Neutrophil (primary cell): ENCODE measurements at regions not wholly inside any gene's neighbourhood (a gene's known extent, or its start where the extent isn't known, plus 50 kb on each side); places are given as distances from the start of the nearest gene placed in this dataset.

ENCODE experiments used
- H3K27ac ChIP-seq: fragments of 200-600 bp; sonication (generic); 2 replicates; pipeline ENCODE4 v1.5.1; 2016; ENCODE audit warnings: mild to moderate bottlenecking, moderate library complexity
- H3K27me3 ChIP-seq: fragments of 200-600 bp; sonication (generic); 2 replicates; pipeline ENCODE4 v1.6.0; 2016; ENCODE audit warnings: mild to moderate bottlenecking
- H3K36me3 ChIP-seq: fragments of 200-600 bp; sonication (generic); 2 replicates; pipeline ENCODE4 v1.5.1; 2017
- H3K4me1 ChIP-seq, 2 experiments: fragments of 200-600 bp in 1 of 2; sonication (generic) in 1 of 2; 1 replicate in 1 of 2; 2 replicates in 1 of 2; pipeline versions ENCODE4 v1.5.1 to v1.6.1; 2013 to 2016; ENCODE audit warnings: low read depth in 1 of 2, low read length in 1 of 2, mild to moderate bottlenecking in 1 of 2, moderate library complexity in 1 of 2; ENCODE audit not compliant: control insufficient read depth in 1 of 2, insufficient read depth in 1 of 2
- H3K4me3 ChIP-seq, 2 experiments: fragments of 200-600 bp in 1 of 2; sonication (generic) in 1 of 2; 1 replicate in 1 of 2; 2 replicates in 1 of 2; pipeline ENCODE4 v1.5.1; 2013 to 2016; ENCODE audit warnings: low read depth in 1 of 2, low read length in 1 of 2, mild to moderate bottlenecking in 1 of 2, moderate library complexity in 1 of 2
- H3K9me3 ChIP-seq: fragments of 200-600 bp; sonication (generic); 2 replicates; pipeline ENCODE4 v1.5.1; 2016
- TF ChIP-seq, protein P1 (sequence below): fragments of 200-600 bp; sonication (generic); IDR thresholded peaks from 2 replicates; pipeline ENCODE4 v1.5.1; 2016; ENCODE audit warnings: antibody characterized with exemption

GRCh38 chr7:132030086-132030568, 473.7 kb upstream of the PODXL start:
- H3K27me3 ChIP-seq, result no peaks in the 10 kb centered on the region
- H3K9me3 ChIP-seq, result no peaks in the 10 kb centered on the region
- H3K4me3 ChIP-seq, result no peak overlapping the region
- H3K36me3 ChIP-seq, result no peaks in the 10 kb centered on the region
- H3K27ac ChIP-seq, result no peak overlapping the region
- H3K4me1 ChIP-seq, result no peaks in the 10 kb centered on the region
- TF ChIP-seq, protein P1, sequence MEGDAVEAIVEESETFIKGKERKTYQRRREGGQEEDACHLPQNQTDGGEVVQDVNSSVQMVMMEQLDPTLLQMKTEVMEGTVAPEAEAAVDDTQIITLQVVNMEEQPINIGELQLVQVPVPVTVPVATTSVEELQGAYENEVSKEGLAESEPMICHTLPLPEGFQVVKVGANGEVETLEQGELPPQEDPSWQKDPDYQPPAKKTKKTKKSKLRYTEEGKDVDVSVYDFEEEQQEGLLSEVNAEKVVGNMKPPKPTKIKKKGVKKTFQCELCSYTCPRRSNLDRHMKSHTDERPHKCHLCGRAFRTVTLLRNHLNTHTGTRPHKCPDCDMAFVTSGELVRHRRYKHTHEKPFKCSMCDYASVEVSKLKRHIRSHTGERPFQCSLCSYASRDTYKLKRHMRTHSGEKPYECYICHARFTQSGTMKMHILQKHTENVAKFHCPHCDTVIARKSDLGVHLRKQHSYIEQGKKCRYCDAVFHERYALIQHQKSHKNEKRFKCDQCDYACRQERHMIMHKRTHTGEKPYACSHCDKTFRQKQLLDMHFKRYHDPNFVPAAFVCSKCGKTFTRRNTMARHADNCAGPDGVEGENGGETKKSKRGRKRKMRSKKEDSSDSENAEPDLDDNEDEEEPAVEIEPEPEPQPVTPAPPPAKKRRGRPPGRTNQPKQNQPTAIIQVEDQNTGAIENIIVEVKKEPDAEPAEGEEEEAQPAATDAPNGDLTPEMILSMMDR, result no peak

DNA sequence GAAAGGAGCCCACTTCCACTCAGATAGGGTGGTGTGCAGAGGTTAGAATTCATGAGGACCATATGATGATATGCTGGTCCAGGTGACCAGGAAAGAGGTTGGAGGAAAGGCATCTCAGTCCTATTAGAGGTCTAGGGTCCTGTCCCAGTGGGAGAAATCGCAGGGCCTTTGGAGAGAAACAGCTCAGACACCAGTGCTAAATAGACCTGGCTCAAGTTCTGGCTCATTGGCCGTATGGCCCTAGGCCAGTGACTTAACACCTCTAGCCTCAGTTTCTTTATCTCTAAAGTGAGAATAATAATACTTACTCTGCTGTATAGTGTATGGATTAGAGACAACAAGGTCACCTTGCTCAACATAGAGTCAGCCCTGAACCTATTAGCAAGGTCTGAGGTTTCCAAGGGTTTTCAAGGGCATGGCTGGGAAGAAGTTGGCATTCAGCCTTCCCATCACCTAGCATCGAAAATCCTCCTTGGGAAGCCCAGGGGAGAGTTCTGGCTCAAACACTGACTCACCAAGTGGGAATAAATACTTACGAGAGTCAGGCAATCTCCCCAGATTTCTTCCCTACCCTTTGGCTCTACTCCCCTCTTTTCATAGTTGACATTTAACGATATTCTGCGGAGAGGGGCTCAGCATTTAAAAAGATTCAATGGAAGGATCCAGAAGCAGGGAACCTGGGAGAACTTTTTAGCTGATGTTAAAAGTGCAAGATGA, 473.1 kb upstream of the PODXL start:
- TF ChIP-seq, protein P1, result no peak
- Histone ChIP-seq H3K27me3 (no peaks in the 10 kb centered on the region), H3K36me3 (no peaks in the 10 kb centered on the region), H3K4me3 (no peak overlapping the region), H3K27ac (no peak overlapping the region), H3K4me1 (no peaks in the 10 kb centered on the region), H3K9me3 (no peaks in the 10 kb centered on the region)

DNA sequence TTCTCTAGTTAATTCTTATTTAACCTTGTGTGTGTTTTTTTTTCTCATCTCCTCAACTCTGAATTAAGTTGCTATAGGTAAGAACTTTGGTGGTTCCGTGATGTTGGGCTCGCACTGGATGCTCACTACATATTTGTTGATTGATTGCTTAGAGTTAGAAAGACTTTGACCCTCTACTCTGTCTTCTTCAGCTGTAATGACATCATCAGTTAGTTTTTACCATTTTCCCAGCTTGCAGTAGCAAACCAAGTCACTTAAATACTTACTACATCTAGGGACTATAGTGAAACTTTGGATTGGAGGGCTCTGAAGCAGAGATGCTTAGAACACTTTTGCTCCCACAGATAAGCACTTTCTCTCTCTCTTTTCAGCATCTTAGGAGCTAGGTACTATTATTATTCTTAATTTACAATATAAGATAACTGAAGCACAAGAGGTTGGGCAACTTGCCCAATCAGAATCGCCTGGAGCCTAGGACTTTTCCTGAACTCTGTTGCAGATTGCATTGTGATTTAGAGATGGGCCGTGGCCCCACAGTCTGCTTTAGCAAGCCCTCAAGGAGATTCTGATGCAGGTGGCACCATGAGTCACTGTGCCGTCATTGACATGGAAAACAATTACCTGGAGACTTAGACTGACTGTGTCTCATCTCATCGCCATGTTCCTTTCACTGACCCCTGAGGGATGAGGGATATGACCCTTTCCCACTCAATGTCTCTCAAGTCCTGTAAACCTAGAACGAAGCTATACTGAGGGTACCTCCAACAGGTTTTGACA, 471.9 kb upstream of the PODXL start:
- Histone ChIP-seq H3K36me3 (no peaks in the 10 kb centered on the region), H3K27me3 (no peaks in the 10 kb centered on the region), H3K27ac (no peak overlapping the region), H3K4me1 (no peaks in the 10 kb centered on the region), H3K9me3 (no peaks in the 10 kb centered on the region), H3K4me3 (no peak overlapping the region)
- TF ChIP-seq, protein P1, result no peak

DNA sequence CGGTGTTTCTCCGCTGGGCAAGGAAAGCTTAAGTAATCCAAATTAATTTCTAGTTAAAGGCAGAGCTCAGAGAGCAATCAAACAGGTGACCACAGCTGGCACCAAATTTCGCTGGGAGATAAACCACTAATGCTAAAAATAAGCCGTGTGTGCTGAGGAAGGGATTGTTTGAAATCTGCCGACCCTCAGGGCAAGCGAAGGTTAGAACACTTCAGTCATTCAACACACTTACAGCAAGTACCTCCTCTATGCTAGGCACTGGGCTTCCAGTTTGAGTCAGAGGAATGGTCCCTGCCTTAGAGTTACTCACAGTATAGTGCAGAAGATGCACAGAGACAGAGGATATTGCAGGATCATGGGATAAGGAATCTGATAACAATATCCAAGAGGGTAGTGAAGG, 467.9 kb upstream of the PODXL start:
- Histone ChIP-seq H3K27me3 (no peaks in the 10 kb centered on the region), H3K9me3 (no peaks in the 10 kb centered on the region), H3K4me1 (no peaks in the 10 kb centered on the region), H3K27ac (no peak overlapping the region), H3K36me3 (no peaks in the 10 kb centered on the region), H3K4me3 (no peak overlapping the region)
- TF ChIP-seq, protein P1, result no peak

- TF ChIP-seq, protein P1, result no peak
- Histone ChIP-seq H3K27me3 (no peaks in the 10 kb centered on the region), H3K36me3 (no peaks in the 10 kb centered on the region), H3K4me1 (no peaks in the 10 kb centered on the region), H3K9me3 (no peaks in the 10 kb centered on the region), H3K4me3 (no peak overlapping the region), H3K27ac (no peak overlapping the region)
Measured at GRCh38 chr7:132023466-132023865, 467.0 kb upstream of the PODXL start.
